Liver (tissue), 8 donors: ENCODE measurements at regions not wholly inside any gene's neighbourhood (a gene's known extent, or its start where the extent isn't known, plus 50 kb on each side); places are given as distances from the start of the nearest gene placed in this dataset.

Source experiments
- DNase-seq: peaks from one replicate; pipeline ENCODE4 v3.0.0-alpha.2; 2017; ENCODE audit warnings: low spot score
- H3K27ac ChIP-seq, 2 donors: one replicate each; pipeline ENCODE4 v1.7.0; 2013; ENCODE audit warnings: inconsistent platforms in 2 of 2, low read length in 2 of 2, control low read depth in 1 of 2, low read depth in 1 of 2, mild to moderate bottlenecking in 1 of 2
- H3K27me3 ChIP-seq, 4 donors: one replicate each; pipeline versions ENCODE4 v1.6.1 to v1.7.0; 2013; ENCODE audit warnings: low read length in 3 of 4, inconsistent platforms in 1 of 4, mild to moderate bottlenecking in 1 of 4, moderate library complexity in 1 of 4; ENCODE audit not compliant: control insufficient read depth in 4 of 4, insufficient read depth in 4 of 4
- H3K36me3 ChIP-seq, 4 donors: one replicate each; pipeline versions ENCODE4 v1.6.1 to v1.7.0; 2013; ENCODE audit warnings: low read length in 3 of 4, mild to moderate bottlenecking in 3 of 4, low read depth in 1 of 4, moderate library complexity in 1 of 4; ENCODE audit not compliant: control insufficient read depth in 4 of 4, insufficient read depth in 3 of 4
- H3K4me1 ChIP-seq, 4 donors: one replicate each; pipeline versions ENCODE4 v1.6.1 to v1.7.0; 2013; ENCODE audit warnings: low read length in 3 of 4, mild to moderate bottlenecking in 3 of 4, moderate library complexity in 1 of 4; ENCODE audit not compliant: control insufficient read depth in 4 of 4, insufficient read depth in 4 of 4
- H3K4me3 ChIP-seq, 3 donors: one replicate each; pipeline versions ENCODE4 v1.6.1 to v1.7.0; 2013; ENCODE audit warnings: low read length in 3 of 3, control low read depth in 1 of 3, low read depth in 1 of 3, mild to moderate bottlenecking in 1 of 3
- H3K9ac ChIP-seq, 2 donors: one replicate each; pipeline ENCODE4 v1.7.0; 2013; ENCODE audit warnings: low read length in 2 of 2, mild to moderate bottlenecking in 2 of 2, moderate library complexity in 2 of 2, control low read depth in 1 of 2, low read depth in 1 of 2
- H3K9me3 ChIP-seq, 4 donors: one replicate each; pipeline versions ENCODE4 v1.6.1 to v1.7.0; 2013; ENCODE audit warnings: low read length in 3 of 4; ENCODE audit not compliant: control insufficient read depth in 4 of 4
- EGR1 ChIP-seq, 2 donors: IDR thresholded peaks; 2 replicates each; pipeline ENCODE4 v1.6.1; 2016 to 2018; ENCODE audit warnings: antibody characterized with exemption in 2 of 2, low read depth in 2 of 2
- FOXA1 ChIP-seq: IDR thresholded peaks from 2 replicates; pipeline ENCODE4 v1.6.1; 2016; ENCODE audit warnings: antibody characterized with exemption
- FOXA2 ChIP-seq: IDR thresholded peaks from 2 replicates; pipeline ENCODE4 v1.6.1; 2016; ENCODE audit warnings: antibody characterized with exemption
- GABPA ChIP-seq, 2 donors: IDR thresholded peaks in 1 of 2; conservative IDR thresholded peaks in 1 of 2; 2 replicates each; pipeline ENCODE4 v1.6.1; 2016; ENCODE audit warnings: antibody characterized with exemption in 2 of 2, mild to moderate bottlenecking in 1 of 2, moderate library complexity in 1 of 2
- HNF4A ChIP-seq, 2 donors: conservative IDR thresholded peaks; 2 replicates each; pipeline ENCODE4 v1.6.1; 2016; ENCODE audit warnings: antibody characterized with exemption in 2 of 2, mild to moderate bottlenecking in 2 of 2
- HNF4G ChIP-seq: IDR thresholded peaks from 2 replicates; pipeline ENCODE4 v1.6.1; 2016; ENCODE audit warnings: antibody characterized with exemption
- JUND ChIP-seq, 2 donors: IDR thresholded peaks; 2 replicates each; pipeline ENCODE4 v1.6.1; 2016; ENCODE audit warnings: antibody characterized with exemption in 2 of 2
- NR2F2 ChIP-seq: IDR thresholded peaks from 2 replicates; pipeline ENCODE4 v1.6.1; 2016; ENCODE audit warnings: antibody characterized with exemption
- RAD21 ChIP-seq, 2 donors: IDR thresholded peaks; 2 replicates each; pipeline ENCODE4 v1.6.1; 2016; ENCODE audit warnings: antibody characterized with exemption in 2 of 2, mild to moderate bottlenecking in 2 of 2
- RXRA ChIP-seq, 2 donors: IDR thresholded peaks; 2 replicates each; pipeline ENCODE4 v1.6.1; 2017 to 2018; ENCODE audit warnings: antibody characterized with exemption in 2 of 2, mild to moderate bottlenecking in 1 of 2
- SP1 ChIP-seq: IDR thresholded peaks from 2 replicates; pipeline ENCODE4 v1.6.1; 2018; ENCODE audit warnings: antibody characterized with exemption, mild to moderate bottlenecking
- YY1 ChIP-seq: IDR thresholded peaks from 2 replicates; pipeline ENCODE4 v1.6.1; 2016; ENCODE audit warnings: antibody characterized with exemption, mild to moderate bottlenecking
- WGBS: extraction: QIAGEN DNeasy Blood & Tissue Kit; methylation state at CpG from one replicate; pipeline ENCODE4 v1.1.7; 2013; 5-methylcytosine and 5-hydroxymethylcytosine counted together
- TF ChIP-seq, protein P1 (sequence below): IDR thresholded peaks from 2 replicates; pipeline ENCODE4 v1.6.1; 2016; ENCODE audit warnings: antibody characterized with exemption
- TF ChIP-seq, protein P2 (sequence below): IDR thresholded peaks from 2 replicates; pipeline ENCODE4 v1.6.1; 2016; ENCODE audit warnings: antibody characterized with exemption, mild to moderate bottlenecking
- TF ChIP-seq, protein P3 (sequence below): fragments of 150-350 bp; IDR thresholded peaks from 2 replicates; pipeline ENCODE4 v1.5.1; 2017; ENCODE audit warnings: improper control_type of control experiment, low read depth, low read length; ENCODE audit not compliant: missing input control
- TF ChIP-seq, protein P4 (sequence below): IDR thresholded peaks from 2 replicates; pipeline ENCODE4 v1.6.1; 2016; ENCODE audit warnings: antibody characterized with exemption
- donor health status: healthy.
- donor health status: healthy.
- donor health status: healthy.
- donor health status: healthy.
- donor health status: healthy.

DNA sequence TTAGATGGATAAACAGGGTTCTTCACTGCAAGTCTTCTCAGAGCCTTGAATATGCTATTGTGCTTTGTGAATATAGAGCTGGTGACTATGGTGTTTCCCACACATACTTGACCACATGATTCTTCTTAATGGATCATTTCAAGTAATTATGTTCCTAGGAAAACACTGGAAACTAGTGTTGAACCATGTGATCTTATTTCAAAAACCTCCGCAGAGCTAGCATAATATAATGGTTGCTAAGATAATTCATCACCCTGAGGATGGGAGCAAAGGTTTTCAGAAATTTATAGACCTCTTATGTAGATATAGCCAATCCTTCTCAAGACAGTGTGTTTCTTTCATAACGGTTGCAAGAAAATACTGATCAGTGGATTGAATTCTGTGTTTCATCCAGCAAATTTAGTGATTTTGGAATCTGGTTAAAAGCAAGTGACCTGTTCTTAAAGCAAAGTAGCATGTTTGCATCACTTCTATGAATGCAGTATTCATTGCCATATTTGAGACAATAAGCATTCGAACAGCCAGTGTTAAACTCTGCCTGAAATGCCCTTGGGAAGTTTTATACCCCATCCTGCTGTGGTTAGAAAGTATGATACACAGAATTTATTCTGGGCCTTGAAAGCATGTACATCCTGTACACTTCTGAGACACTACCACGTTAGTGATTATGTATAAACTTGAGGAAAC is 341.0 kb upstream of the E2F7 start:
- no peaks in the 10 kb centered on the region for H3K9me3 ChIP-seq
- no peak for TF ChIP-seq HNF4G
- TF ChIP-seq RXRA (IDR thresholded peaks at IDR 0.05), result no peak
- no peak for TF ChIP-seq FOXA1
- TF ChIP-seq, protein P1, sequence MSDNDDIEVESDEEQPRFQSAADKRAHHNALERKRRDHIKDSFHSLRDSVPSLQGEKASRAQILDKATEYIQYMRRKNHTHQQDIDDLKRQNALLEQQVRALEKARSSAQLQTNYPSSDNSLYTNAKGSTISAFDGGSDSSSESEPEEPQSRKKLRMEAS, result no peak
- no peak for TF ChIP-seq SP1
- TF ChIP-seq JUND (IDR thresholded peaks at IDR 0.05), result no peak
- no peak for TF ChIP-seq EGR1 (IDR thresholded peaks at IDR 0.05; ENCODE audit: low read depth in 2 of 2)
- no peak for TF ChIP-seq RAD21 (IDR thresholded peaks at IDR 0.05)
- no peak for TF ChIP-seq NR2F2
- TF ChIP-seq, protein P2, sequence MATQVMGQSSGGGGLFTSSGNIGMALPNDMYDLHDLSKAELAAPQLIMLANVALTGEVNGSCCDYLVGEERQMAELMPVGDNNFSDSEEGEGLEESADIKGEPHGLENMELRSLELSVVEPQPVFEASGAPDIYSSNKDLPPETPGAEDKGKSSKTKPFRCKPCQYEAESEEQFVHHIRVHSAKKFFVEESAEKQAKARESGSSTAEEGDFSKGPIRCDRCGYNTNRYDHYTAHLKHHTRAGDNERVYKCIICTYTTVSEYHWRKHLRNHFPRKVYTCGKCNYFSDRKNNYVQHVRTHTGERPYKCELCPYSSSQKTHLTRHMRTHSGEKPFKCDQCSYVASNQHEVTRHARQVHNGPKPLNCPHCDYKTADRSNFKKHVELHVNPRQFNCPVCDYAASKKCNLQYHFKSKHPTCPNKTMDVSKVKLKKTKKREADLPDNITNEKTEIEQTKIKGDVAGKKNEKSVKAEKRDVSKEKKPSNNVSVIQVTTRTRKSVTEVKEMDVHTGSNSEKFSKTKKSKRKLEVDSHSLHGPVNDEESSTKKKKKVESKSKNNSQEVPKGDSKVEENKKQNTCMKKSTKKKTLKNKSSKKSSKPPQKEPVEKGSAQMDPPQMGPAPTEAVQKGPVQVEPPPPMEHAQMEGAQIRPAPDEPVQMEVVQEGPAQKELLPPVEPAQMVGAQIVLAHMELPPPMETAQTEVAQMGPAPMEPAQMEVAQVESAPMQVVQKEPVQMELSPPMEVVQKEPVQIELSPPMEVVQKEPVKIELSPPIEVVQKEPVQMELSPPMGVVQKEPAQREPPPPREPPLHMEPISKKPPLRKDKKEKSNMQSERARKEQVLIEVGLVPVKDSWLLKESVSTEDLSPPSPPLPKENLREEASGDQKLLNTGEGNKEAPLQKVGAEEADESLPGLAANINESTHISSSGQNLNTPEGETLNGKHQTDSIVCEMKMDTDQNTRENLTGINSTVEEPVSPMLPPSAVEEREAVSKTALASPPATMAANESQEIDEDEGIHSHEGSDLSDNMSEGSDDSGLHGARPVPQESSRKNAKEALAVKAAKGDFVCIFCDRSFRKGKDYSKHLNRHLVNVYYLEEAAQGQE, result no peak
- no peak for TF ChIP-seq HNF4A (conservative IDR thresholded peaks at IDR 0.05)
- no peaks in the 10 kb centered on the region for H3K4me1 ChIP-seq
- DNase-seq, result no peak
- no peak overlapping the region for H3K27ac ChIP-seq
- H3K27me3 ChIP-seq, result no peaks in the 10 kb centered on the region
- H3K36me3 ChIP-seq, result no peaks in the 10 kb centered on the region
- 79% methylated on average over 4 of the region's 4 CpGs for WGBS
- no peak overlapping the region for H3K4me3 ChIP-seq
- no peak overlapping the region for H3K9ac ChIP-seq

DNA sequence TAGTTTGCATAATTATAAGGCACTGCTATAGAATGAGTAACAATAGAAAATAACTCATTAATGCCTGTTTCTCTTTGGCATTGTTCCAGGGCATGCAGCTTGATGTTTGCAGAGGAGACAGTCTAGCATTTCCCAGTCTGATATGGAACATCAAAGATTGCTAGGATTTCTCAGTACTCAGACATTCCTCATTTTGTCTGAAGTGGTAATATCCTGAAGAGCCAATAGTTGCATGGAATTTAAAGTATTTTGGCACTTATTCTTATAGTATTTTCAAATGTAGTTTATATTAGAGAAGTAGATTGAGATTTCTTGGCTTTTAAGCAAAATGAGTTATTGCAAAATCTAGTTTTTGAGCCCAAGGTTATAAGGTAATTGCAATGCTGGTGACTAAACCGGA is 337.3 kb upstream of the E2F7 start:
- no peak for DNase-seq
- Histone ChIP-seq H3K4me3 (no peak overlapping the region), H3K27ac (no peak overlapping the region), H3K27me3 (no peaks in the 10 kb centered on the region), H3K36me3 (no peaks in the 10 kb centered on the region), H3K4me1 (no peaks in the 10 kb centered on the region), H3K9ac (no peak overlapping the region), H3K9me3 (no peaks in the 10 kb centered on the region)
- 81% methylated on average over 1 of the region's 1 CpG for WGBS
- TF ChIP-seq, protein P1, result no peak
- TF ChIP-seq SP1 (no peak), YY1 (no peak), RAD21 (IDR thresholded peaks at IDR 0.05) (no peak), HNF4G (no peak)

DNA sequence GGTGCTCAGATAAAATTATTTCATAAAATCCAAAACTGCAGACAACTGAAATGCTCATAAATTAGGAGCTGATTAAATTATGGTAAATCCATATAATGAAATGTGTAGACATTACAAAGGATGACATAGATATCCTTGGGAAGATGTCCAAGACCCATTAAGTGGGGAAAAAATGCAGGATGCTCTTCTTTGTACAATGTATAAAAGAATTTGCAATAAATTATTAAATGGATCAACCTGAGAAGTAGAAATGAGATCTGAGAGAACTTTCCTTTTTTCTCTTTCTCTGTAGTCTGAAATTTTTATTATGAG is 336.4 kb upstream of the E2F7 start:
- Histone ChIP-seq H3K4me3 (no peak overlapping the region), H3K4me1 (no peaks in the 10 kb centered on the region), H3K27me3 (no peaks in the 10 kb centered on the region), H3K9me3 (no peaks in the 10 kb centered on the region), H3K9ac (no peak overlapping the region), H3K27ac (no peak overlapping the region), H3K36me3 (no peaks in the 10 kb centered on the region)
- no peak for DNase-seq
- TF ChIP-seq, protein P3, sequence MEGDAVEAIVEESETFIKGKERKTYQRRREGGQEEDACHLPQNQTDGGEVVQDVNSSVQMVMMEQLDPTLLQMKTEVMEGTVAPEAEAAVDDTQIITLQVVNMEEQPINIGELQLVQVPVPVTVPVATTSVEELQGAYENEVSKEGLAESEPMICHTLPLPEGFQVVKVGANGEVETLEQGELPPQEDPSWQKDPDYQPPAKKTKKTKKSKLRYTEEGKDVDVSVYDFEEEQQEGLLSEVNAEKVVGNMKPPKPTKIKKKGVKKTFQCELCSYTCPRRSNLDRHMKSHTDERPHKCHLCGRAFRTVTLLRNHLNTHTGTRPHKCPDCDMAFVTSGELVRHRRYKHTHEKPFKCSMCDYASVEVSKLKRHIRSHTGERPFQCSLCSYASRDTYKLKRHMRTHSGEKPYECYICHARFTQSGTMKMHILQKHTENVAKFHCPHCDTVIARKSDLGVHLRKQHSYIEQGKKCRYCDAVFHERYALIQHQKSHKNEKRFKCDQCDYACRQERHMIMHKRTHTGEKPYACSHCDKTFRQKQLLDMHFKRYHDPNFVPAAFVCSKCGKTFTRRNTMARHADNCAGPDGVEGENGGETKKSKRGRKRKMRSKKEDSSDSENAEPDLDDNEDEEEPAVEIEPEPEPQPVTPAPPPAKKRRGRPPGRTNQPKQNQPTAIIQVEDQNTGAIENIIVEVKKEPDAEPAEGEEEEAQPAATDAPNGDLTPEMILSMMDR, result no peak
- TF ChIP-seq NR2F2 (no peak), SP1 (no peak), FOXA2 (no peak), HNF4G (no peak), GABPA (IDR thresholded peaks at IDR 0.05 in 1 of 2, conservative IDR thresholded peaks at IDR 0.05 in 1 of 2) (no peak), YY1 (no peak), FOXA1 (no peak), JUND (IDR thresholded peaks at IDR 0.05) (no peak)
- TF ChIP-seq, protein P2, result no peak
- TF ChIP-seq, protein P1, result no peak
- TF ChIP-seq, protein P4, sequence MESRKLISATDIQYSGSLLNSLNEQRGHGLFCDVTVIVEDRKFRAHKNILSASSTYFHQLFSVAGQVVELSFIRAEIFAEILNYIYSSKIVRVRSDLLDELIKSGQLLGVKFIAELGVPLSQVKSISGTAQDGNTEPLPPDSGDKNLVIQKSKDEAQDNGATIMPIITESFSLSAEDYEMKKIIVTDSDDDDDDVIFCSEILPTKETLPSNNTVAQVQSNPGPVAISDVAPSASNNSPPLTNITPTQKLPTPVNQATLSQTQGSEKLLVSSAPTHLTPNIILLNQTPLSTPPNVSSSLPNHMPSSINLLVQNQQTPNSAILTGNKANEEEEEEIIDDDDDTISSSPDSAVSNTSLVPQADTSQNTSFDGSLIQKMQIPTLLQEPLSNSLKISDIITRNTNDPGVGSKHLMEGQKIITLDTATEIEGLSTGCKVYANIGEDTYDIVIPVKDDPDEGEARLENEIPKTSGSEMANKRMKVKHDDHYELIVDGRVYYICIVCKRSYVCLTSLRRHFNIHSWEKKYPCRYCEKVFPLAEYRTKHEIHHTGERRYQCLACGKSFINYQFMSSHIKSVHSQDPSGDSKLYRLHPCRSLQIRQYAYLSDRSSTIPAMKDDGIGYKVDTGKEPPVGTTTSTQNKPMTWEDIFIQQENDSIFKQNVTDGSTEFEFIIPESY, result no peak
